HEK293T (cell line): ENCODE measurements at regions not wholly inside any gene's neighbourhood (a gene's known extent, or its start where the extent isn't known, plus 50 kb on each side); places are given as distances from the start of the nearest gene placed in this dataset.

ENCODE experiments used
- ARNT ChIP-seq: fragments of 450-650 bp; IDR thresholded peaks from 2 replicates; pipeline ENCODE4 v1.6.1; 2017; ENCODE audit warnings: mild to moderate bottlenecking
- BHLHE40 ChIP-seq: fragments of 450-650 bp; IDR thresholded peaks from 2 replicates; pipeline ENCODE4 v1.6.1; 2016; ENCODE audit warnings: mild to moderate bottlenecking, moderate library complexity, borderline replicate concordance
- ELF4 ChIP-seq: fragments of 450-650 bp; IDR thresholded peaks from 2 replicates; pipeline ENCODE4 v1.6.1; 2017; ENCODE audit warnings: antibody characterized with exemption
- FOXK2 ChIP-seq: fragments of 450-650 bp; IDR thresholded peaks from 2 replicates; pipeline ENCODE4 v1.6.1; 2016; ENCODE audit warnings: mild to moderate bottlenecking
- NFRKB ChIP-seq: fragments of 450-650 bp; IDR thresholded peaks from 2 replicates; pipeline ENCODE4 v1.6.1; 2016; ENCODE audit warnings: mild to moderate bottlenecking, moderate library complexity
- SP1 ChIP-seq: fragments of 450-650 bp; IDR thresholded peaks from 2 replicates; pipeline ENCODE4 v1.6.1; 2017

DNA sequence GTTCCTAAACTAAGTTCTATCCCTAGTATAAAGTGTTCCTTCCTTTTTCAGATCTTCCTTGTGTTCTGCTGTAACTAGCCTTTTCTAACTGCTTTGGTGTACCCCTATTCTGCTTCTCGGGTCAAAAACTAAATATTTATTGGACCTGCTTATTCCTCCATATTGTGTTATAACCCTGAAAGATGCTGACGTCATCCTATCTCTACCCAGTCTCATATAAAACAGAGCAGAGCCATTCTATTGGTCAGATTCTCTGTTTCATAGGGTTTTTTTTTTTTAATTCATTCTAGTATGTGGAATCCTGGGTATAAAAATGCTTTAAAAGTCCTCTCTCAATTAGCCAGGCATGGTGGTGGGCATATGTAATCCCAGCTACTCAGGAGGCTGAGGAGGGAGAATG lies 349.7 kb downstream of the ACTRT1 start:
- TF ChIP-seq ARNT = no peak
- no peak for TF ChIP-seq SP1
- no peak for TF ChIP-seq FOXK2
- no peak for TF ChIP-seq ELF4
- TF ChIP-seq NFRKB = no peak
- TF ChIP-seq BHLHE40 = no peak
